HepG2 (cell line): ENCODE measurements at regions not wholly inside any gene's neighbourhood (a gene's known extent, or its start where the extent isn't known, plus 50 kb on each side); places are given as distances from the start of the nearest gene placed in this dataset.
"Not testable (repeated sequence)": the region's sequence is repeated elsewhere in the genome, so short reads cannot be mapped to it uniquely, and the experiment has no call there.

Experiments
- ATAC-seq: fragments of 200-7000 bp; cut with Tn5 transposase; 3 replicates; pipeline ENCODE4 v1.9.1; 2020; ENCODE audit warnings: mild to moderate bottlenecking, moderate library complexity
- BruUV-seq: library from RNA; stranded (reverse); fragments of 400-500 nt; replicated peaks from 2 replicates; lab custom pipeline; 2021; lab: Mats Ljungman, UMichigan
- CTCF ChIA-PET: fragments of 300-600 bp; formaldehyde crosslinking; extraction: SDS; loops from one replicate; lab custom pipeline; 2021; ENCODE audit warnings: low total read pairs, inconsistent platforms, low intra/inter-chr PET ratio; lab: Yijun Ruan, JAX
- POLR2A ChIA-PET: fragments of 350-600 bp; sonication (Branson Sonifier 250); formaldehyde crosslinking; loops from one replicate; lab custom pipeline; 2020; ENCODE audit warnings: antibody characterized with exemption, inconsistent platforms; lab: Yijun Ruan, JAX
- DNase-seq: peaks from one replicate; pipeline ENCODE4 v3.0.0-alpha.2; 2015; ENCODE audit warnings: low spot score
- FAIRE-seq: peaks from 3 replicates; lab custom pipeline; 2011; peaks lifted over from hg19 to GRCh38; lab: Jason Lieb, UNC
- H2AFZ ChIP-seq: one replicate; pipeline ENCODE4 v1.6.1; 2011; ENCODE audit warnings: low read length, inconsistent platforms
- H3K27ac ChIP-seq: fragments of 300-600 bp; 3 replicates; pipeline ENCODE4 v1.8.0; 2011; ENCODE audit warnings: mixed run types, mild to moderate bottlenecking, mixed read lengths, low read length, inconsistent platforms; ENCODE audit not compliant: insufficient read depth; ENCODE audit errors: extremely low read length
- H3K27me3 ChIP-seq, 2 experiments: fragments of 200-600 bp in 1 of 2; 2 replicates in 1 of 2; 3 replicates in 1 of 2; pipeline versions ENCODE4 v1.6.0 to v1.8.0; 2011; ENCODE audit warnings: low read length in 2 of 2, mild to moderate bottlenecking in 2 of 2, moderate library complexity in 2 of 2, inconsistent platforms in 1 of 2; ENCODE audit not compliant: insufficient read depth in 2 of 2, control insufficient read depth in 1 of 2
- H3K36me3 ChIP-seq, 2 experiments: fragments of 200-600 bp in 1 of 2; replicated peaks in 1 of 2; 2 replicates in 1 of 2; 3 replicates in 1 of 2; pipeline versions ENCODE4 v1.5.1 to v1.8.0; 2011; ENCODE audit warnings: low read length in 2 of 2, inconsistent platforms in 1 of 2; ENCODE audit not compliant: insufficient read depth in 2 of 2, control insufficient read depth in 1 of 2
- H3K4me1 ChIP-seq: 2 replicates; pipeline ENCODE4 v1.5.1; 2012; ENCODE audit warnings: low read length, inconsistent platforms; ENCODE audit not compliant: insufficient read depth
- H3K4me2 ChIP-seq: 2 replicates; pipeline ENCODE4 v1.6.0; 2011; ENCODE audit warnings: low read depth, low read length, inconsistent platforms
- H3K4me3 ChIP-seq, 3 experiments: fragments of 200-600 bp in 1 of 3; sonication (generic), shearing (Covaris generic) in 1 of 3; replicated peaks in 1 of 3; 2 replicates each; pipeline ENCODE4 v1.5.1; 2011 to 2016; ENCODE audit warnings: low read length in 3 of 3, inconsistent platforms in 2 of 3, low read depth in 2 of 3, mild to moderate bottlenecking in 2 of 3, control low read depth in 1 of 3, mixed read lengths in 1 of 3; ENCODE audit not compliant: insufficient read depth in 1 of 3
- H3K79me2 ChIP-seq: one replicate; pipeline ENCODE4 v1.6.1; 2011; ENCODE audit warnings: low read length, inconsistent platforms; ENCODE audit not compliant: insufficient read depth
- H3K9ac ChIP-seq: 2 replicates; pipeline ENCODE4 v1.6.0; 2011; ENCODE audit warnings: mild to moderate bottlenecking, low read depth, low read length, inconsistent platforms; ENCODE audit not compliant: insufficient read depth
- H3K9me3 ChIP-seq: 2 replicates; pipeline ENCODE4 v1.5.1; 2012; ENCODE audit warnings: mild to moderate bottlenecking, low read length
- H4K20me1 ChIP-seq: 2 replicates; pipeline ENCODE4 v1.6.0; 2011; ENCODE audit warnings: inconsistent platforms, mild to moderate bottlenecking, low read length, moderate library complexity; ENCODE audit not compliant: insufficient read depth
- WGBS: methylation state at CpG from one replicate; pipeline ENCODE4 v1.1.6; 2017; ENCODE audit warnings: low lambda C conversion rate; 5-methylcytosine and 5-hydroxymethylcytosine counted together
- in situ Hi-C: cut with HindIII; loops from 2 replicates; pipeline ENCODE4 v1.10.0; 2017; ENCODE audit warnings: low pct_unique_long_range_greater_than_20kb; ENCODE audit not compliant: extremely low pct_ligation_motif_present
- intact Hi-C: fragments of 100-400 bp; cut with micrococcal nuclease; formaldehyde crosslinking; loops from one replicate; pipeline ENCODE4 v1.10.0; 2022; ENCODE audit not compliant: unreplicated experiment
- TF ChIP-seq, protein P1 (sequence below): sonication (generic); formaldehyde crosslinking; IDR thresholded peaks from 2 replicates; pipeline ENCODE4 v1.5.1; 2020; ENCODE audit warnings: mild to moderate bottlenecking, missing genetic modification reagents, moderate library complexity

- H3K4me1 ChIP-seq: peaks cover 40% of the 10 kb centered on the region
- H4K20me1 ChIP-seq, H3K79me2 ChIP-seq, intact Hi-C loops, ATAC-seq, DNase-seq, H3K9ac ChIP-seq, BruUV-seq, FAIRE-seq, H3K27me3 ChIP-seq, H2AFZ ChIP-seq, CTCF ChIA-PET, H3K4me3 ChIP-seq, H3K4me2 ChIP-seq, H3K36me3 ChIP-seq, H3K27ac ChIP-seq, H3K9me3 ChIP-seq, POLR2A ChIA-PET, in situ Hi-C loops: not testable (repeated sequence)
- 76% methylated on average over 6 of the region's 9 CpGs for WGBS
Observed at GRCh38 chr15:44817797-44818196, 81.5 kb downstream of the TRIM69 start.

DNA sequence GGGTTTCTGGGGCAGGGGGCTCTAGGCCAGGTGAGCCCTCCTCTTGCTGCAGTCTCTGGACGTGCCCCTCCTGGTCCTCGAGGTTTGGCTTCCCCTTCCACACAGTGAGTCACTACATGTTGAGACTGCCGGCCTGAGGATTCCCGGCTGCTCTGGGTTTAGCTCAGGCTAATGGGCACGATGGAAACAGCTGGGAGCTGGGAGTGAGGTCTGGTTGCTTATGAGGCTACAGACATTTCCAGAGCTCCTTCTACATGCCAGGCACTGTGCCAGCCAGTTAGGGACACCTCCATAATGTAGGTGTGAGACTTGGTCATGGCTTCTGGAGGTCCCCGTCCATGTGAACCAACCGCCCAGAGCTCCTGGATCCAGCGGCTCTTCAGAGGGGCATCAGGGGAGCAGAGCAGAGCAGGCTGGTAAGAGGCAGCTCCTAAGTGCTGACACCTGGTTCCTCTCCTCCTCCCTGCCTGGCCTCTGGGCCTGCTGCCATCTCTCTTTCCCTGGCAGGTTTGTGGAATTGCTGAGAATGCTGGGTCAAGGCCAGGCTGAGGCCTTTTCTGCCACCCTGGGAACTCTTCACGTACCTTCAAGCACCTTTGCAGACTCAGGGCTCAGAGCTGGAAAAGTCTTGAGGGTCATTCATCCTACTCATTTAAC lies 83.1 kb downstream of the TRIM69 start:
- intact Hi-C loops, CTCF ChIA-PET, H3K27ac ChIP-seq, ATAC-seq, DNase-seq, H3K9ac ChIP-seq, H2AFZ ChIP-seq, in situ Hi-C loops, H3K4me3 ChIP-seq, H3K4me2 ChIP-seq, BruUV-seq, H3K36me3 ChIP-seq, H4K20me1 ChIP-seq, FAIRE-seq, H3K9me3 ChIP-seq, H3K79me2 ChIP-seq, H3K27me3 ChIP-seq: not testable (repeated sequence)
- peaks cover 29% of the 10 kb centered on the region for H3K4me1 ChIP-seq
- POLR2A ChIA-PET: interaction anchor here (0.5 to 1.4 kb wide), 2 partner anchors 26 to 108 kb away, joined by 3 read pairs; partner anchors contain the start of genes B2M and PATL2
- WGBS: 73% methylated on average over 4 of the region's 9 CpGs
- TF ChIP-seq, protein P1, sequence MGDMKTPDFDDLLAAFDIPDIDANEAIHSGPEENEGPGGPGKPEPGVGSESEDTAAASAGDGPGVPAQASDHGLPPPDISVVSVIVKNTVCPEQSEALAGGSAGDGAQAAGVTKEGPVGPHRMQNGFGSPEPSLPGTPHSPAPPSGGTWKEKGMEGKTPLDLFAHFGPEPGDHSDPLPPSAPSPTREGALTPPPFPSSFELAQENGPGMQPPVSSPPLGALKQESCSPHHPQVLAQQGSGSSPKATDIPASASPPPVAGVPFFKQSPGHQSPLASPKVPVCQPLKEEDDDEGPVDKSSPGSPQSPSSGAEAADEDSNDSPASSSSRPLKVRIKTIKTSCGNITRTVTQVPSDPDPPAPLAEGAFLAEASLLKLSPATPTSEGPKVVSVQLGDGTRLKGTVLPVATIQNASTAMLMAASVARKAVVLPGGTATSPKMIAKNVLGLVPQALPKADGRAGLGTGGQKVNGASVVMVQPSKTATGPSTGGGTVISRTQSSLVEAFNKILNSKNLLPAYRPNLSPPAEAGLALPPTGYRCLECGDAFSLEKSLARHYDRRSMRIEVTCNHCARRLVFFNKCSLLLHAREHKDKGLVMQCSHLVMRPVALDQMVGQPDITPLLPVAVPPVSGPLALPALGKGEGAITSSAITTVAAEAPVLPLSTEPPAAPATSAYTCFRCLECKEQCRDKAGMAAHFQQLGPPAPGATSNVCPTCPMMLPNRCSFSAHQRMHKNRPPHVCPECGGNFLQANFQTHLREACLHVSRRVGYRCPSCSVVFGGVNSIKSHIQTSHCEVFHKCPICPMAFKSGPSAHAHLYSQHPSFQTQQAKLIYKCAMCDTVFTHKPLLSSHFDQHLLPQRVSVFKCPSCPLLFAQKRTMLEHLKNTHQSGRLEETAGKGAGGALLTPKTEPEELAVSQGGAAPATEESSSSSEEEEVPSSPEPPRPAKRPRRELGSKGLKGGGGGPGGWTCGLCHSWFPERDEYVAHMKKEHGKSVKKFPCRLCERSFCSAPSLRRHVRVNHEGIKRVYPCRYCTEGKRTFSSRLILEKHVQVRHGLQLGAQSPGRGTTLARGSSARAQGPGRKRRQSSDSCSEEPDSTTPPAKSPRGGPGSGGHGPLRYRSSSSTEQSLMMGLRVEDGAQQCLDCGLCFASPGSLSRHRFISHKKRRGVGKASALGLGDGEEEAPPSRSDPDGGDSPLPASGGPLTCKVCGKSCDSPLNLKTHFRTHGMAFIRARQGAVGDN (CRISPR knock-in tag): peak; percentile 21; the same call in 1 of the 2 replicates

- H3K4me3 ChIP-seq, BruUV-seq: not testable (repeated sequence)
- POLR2A ChIA-PET: interaction anchor here (1.1 kb wide), 1 partner anchor 9 kb away, joined by 4 read pairs; no protein-coding TSS in a partner anchor
Observed at GRCh38 chr15:44820535-44820934, 84.2 kb downstream of the TRIM69 start.

More at GRCh38 chr15:44820535-44820934, 84.2 kb downstream of the TRIM69 start:
- H4K20me1 ChIP-seq, H2AFZ ChIP-seq, H3K79me2 ChIP-seq, H3K27me3 ChIP-seq, ATAC-seq, FAIRE-seq, in situ Hi-C loops, intact Hi-C loops, H3K27ac ChIP-seq, H3K9ac ChIP-seq, H3K36me3 ChIP-seq, DNase-seq, H3K4me2 ChIP-seq, CTCF ChIA-PET, H3K9me3 ChIP-seq: not testable (repeated sequence)
- H3K4me1 ChIP-seq: peaks cover 34% of the 10 kb centered on the region
- WGBS: 87% methylated on average over 5 of the region's 5 CpGs
